Stimulated activated naive CD8-positive, alpha-beta T cell treated with anti-CD3 and anti-CD28 coated beads, Interleukin-15, amount 100 ng/mL, for 72 hours (primary cell): ENCODE measurements at regions not wholly inside any gene's neighbourhood (a gene's known extent, or its start where the extent isn't known, plus 50 kb on each side); places are given as distances from the start of the nearest gene placed in this dataset.

Source experiments
- ATAC-seq: fragments of 150-1000 bp; cut with Tn5 transposase; 2 replicates; pipeline ENCODE4 v1.10.0; 2021; ENCODE audit warnings: mild to moderate bottlenecking, moderate library complexity
- DNase-seq, 2 donors: peaks; one replicate each; pipeline ENCODE4 v3.0.0; 2021 to 2022
- H3K27ac Mint-ChIP-seq, 2 donors: one replicate each; pipeline ENCODE4 v1.8.0; 2022; ENCODE audit warnings: mild to moderate bottlenecking in 2 of 2, mixed read lengths in 2 of 2, moderate library complexity in 2 of 2
- H3K27me3 Mint-ChIP-seq: one replicate; pipeline ENCODE4 v1.8.0; 2022; ENCODE audit warnings: mixed read lengths
- H3K4me1 Mint-ChIP-seq: one replicate; pipeline ENCODE4 v1.8.0; 2022; ENCODE audit warnings: mild to moderate bottlenecking, mixed read lengths
- H3K4me3 Mint-ChIP-seq, 2 donors: one replicate each; pipeline ENCODE4 v1.8.0; 2022; ENCODE audit warnings: mild to moderate bottlenecking in 2 of 2, mixed read lengths in 2 of 2, moderate library complexity in 1 of 2
- H3K9me3 Mint-ChIP-seq, 2 donors: one replicate each; pipeline ENCODE4 v1.8.0; 2022; ENCODE audit warnings: mixed read lengths in 2 of 2

- Mint-ChIP-seq H3K27ac (no peak overlapping the region), H3K4me1 (no peaks in the 10 kb centered on the region), H3K27me3 (peaks cover 39% of the 10 kb centered on the region), H3K4me3 (no peak overlapping the region), H3K9me3 (no peaks in the 10 kb centered on the region)
- ATAC-seq (no peak), DNase-seq (no peak)
These were observed 462.8 kb upstream of the MEX3C start for GRCh38 chr18:51660188-51660715.

- no peak for ATAC-seq
These were observed 466.8 kb upstream of the MEX3C start for GRCh38 chr18:51664236-51664635.

GRCh38 chr18:51666763-51667191 is 469.3 kb upstream of the MEX3C start:
- Mint-ChIP-seq H3K9me3 (no peaks in the 10 kb centered on the region), H3K27me3 (peaks cover 51% of the 10 kb centered on the region), H3K4me3 (no peak overlapping the region), H3K4me1 (no peaks in the 10 kb centered on the region), H3K27ac (no peak overlapping the region)
- ATAC-seq (no peak), DNase-seq (no peak)

More at GRCh38 chr18:51664236-51664635, 466.8 kb upstream of the MEX3C start:
- Mint-ChIP-seq H3K4me3 (no peak overlapping the region), H3K4me1 (no peaks in the 10 kb centered on the region), H3K27me3 (peaks cover 41% of the 10 kb centered on the region), H3K9me3 (no peaks in the 10 kb centered on the region), H3K27ac (no peak overlapping the region)
- DNase-seq: no peak

DNA sequence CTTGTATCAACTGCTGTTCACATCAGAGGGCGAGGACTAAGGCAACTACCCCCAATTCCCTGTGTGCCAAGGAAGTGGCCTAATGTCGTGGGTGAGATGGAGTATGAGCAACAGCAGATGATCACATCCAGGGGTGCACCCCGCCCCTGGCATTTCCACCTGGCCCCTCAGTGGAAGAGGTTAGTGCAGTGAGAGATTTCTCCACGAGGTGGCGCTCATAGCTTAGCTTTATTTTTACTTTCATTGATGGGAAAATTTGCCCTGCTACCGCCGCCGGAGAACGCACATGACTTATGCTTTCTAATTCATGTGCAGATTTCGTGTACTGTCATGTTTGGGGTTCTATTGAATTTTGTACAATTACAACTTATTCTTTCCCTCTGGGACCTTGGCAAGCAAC is 470.6 kb upstream of the MEX3C start:
- ATAC-seq (peak; percentile 42), DNase-seq (peak; percentile 26 to 44)
- peaks cover 42% of the 10 kb centered on the region for H3K27me3 Mint-ChIP-seq
- no peaks in the 10 kb centered on the region for H3K9me3 Mint-ChIP-seq
- H3K4me3 Mint-ChIP-seq: no peak overlapping the region
- no peaks in the 10 kb centered on the region for H3K4me1 Mint-ChIP-seq
- no peak overlapping the region for H3K27ac Mint-ChIP-seq

DNA sequence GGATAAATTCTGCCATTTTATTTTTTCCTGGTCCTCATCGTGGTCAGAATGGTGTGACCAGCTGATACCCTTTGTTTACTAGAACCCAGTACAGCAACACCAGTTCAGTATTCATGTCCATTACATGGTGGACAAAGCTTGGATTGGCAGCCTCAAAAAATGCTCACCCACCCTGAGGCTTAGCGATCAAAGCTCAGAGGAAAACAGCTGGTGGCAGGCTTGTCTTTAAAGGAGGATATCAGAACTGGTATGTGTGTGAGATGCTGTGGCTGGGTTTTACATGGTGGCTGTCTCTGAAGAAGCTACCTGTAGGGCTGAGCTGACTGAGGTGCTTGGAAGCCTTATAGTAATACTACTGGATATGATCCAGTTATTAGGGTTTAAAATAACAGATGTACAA is 471.1 kb upstream of the MEX3C start:
- ATAC-seq (no peak), DNase-seq (no peak)
- H3K4me3 Mint-ChIP-seq: no peak overlapping the region
- peaks cover 42% of the 10 kb centered on the region for H3K27me3 Mint-ChIP-seq
- H3K4me1 Mint-ChIP-seq: no peaks in the 10 kb centered on the region
- H3K9me3 Mint-ChIP-seq: no peaks in the 10 kb centered on the region
- no peak overlapping the region for H3K27ac Mint-ChIP-seq

GRCh38 chr18:51686590-51686989 is 489.1 kb upstream of the MEX3C start:
- DNase-seq (no peak), ATAC-seq (no peak)
- Mint-ChIP-seq H3K4me3 (no peak overlapping the region), H3K27ac (no peak overlapping the region), H3K4me1 (no peaks in the 10 kb centered on the region), H3K9me3 (peaks cover 1 to 13% of the 10 kb centered on the region in 2 donors), H3K27me3 (no peaks in the 10 kb centered on the region)

DNA sequence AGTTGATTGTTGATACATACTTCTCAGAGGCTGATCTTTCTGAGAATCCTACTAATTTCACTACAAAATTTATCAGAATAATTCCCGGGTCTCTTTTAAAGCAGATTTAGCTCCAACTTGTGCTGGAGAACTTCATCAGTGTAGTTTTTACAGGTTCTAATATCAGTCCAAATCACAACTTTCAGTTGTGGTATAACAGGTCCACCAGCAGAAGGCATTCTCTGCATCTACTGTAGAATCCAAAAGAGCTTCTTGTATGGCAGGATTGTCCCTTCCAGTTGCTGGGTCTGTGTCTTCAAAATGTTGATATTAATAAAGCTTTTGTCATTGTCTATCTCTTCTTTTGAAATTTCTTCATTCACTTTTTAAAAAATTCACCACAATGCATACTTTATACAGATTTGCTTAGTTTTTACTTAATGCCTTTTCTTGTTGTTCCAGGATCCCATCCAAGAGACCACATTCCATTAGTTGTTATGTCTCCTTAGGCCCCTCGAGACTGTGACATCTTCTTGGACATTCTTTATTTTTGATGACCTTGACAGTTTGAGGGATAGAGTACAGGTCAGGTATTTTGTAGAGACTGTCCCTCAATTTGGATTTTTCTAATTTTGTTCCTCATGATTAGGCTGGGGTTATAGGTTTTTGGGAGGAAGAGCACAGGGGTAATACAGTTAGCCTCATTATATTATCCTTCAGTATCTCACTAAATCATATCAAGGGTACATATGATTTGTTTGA is 490.5 kb upstream of the MEX3C start:
- DNase-seq (no peak), ATAC-seq (no peak)
- Mint-ChIP-seq H3K4me1 (no peaks in the 10 kb centered on the region), H3K27ac (no peak overlapping the region), H3K27me3 (no peaks in the 10 kb centered on the region), H3K4me3 (no peak overlapping the region), H3K9me3 (no peaks in the 10 kb centered on the region)

GRCh38 chr18:51692612-51693011 is 495.1 kb upstream of the MEX3C start:
- H3K4me3 Mint-ChIP-seq: no peak overlapping the region
- no peak for DNase-seq
- H3K9me3 Mint-ChIP-seq: peaks cover 4 to 10% of the 10 kb centered on the region in 2 donors
- ATAC-seq: no peak
- H3K27me3 Mint-ChIP-seq: no peaks in the 10 kb centered on the region
- no peak overlapping the region for H3K27ac Mint-ChIP-seq
- H3K4me1 Mint-ChIP-seq: no peaks in the 10 kb centered on the region

DNA sequence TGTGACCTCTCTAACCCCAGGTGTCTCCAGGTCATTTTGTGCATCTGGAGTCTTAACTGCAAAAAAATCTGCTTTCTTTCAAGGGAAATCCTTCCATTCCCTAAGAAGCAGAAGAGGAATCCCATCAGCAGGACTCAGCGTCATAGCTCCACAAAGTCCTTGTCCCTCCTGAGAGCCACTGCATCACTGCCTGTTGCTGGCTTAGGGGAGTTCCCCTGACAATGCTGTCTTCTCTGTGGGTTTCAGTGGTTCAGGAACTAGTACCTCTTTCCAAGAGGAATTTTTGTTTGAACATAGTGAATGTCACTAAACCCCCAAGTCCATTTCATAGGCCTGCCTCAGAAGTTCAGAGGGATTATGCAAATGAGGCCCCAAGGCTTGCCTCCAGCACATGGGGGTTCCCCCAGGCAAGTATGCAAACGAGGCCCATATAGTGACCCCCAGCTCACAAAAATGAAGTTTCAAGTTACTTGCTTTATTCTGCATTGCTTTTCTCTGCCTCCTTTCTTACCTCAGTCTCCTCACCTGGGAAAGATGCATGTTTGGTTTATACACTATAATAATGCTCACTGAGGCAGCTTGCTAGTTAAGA is 513.9 kb upstream of the MEX3C start:
- Mint-ChIP-seq H3K4me3 (no peak overlapping the region), H3K4me1 (no peaks in the 10 kb centered on the region), H3K9me3 (peaks cover 15 to 41% of the 10 kb centered on the region in 2 donors), H3K27ac (no peak overlapping the region), H3K27me3 (no peaks in the 10 kb centered on the region)
- ATAC-seq (no peak), DNase-seq (no peak)

DNA sequence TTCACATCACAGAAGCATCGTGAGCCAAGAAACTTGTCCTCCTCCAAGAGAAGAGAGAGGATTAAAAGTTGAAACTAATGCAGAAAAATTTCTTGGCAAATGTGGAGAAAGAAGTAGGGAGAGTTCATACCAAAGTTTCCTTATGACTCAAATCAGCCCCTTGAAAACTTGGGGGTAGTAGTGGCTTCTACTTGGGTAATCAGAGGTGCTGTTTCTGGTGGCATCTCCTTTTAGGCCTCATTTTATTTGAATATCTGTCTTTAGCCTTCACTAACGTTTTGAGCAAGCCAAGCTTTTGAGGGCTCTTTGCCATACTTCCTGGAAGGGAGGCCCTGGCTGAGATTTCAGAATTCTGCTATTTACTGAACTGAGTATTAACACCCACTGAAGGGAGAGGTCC is 515.3 kb upstream of the MEX3C start:
- ATAC-seq (no peak), DNase-seq (no peak)
- no peak overlapping the region for H3K4me3 Mint-ChIP-seq
- no peaks in the 10 kb centered on the region for H3K4me1 Mint-ChIP-seq
- H3K9me3 Mint-ChIP-seq: peaks cover 4 to 27% of the 10 kb centered on the region in 2 donors
- H3K27ac Mint-ChIP-seq: no peak overlapping the region
- no peaks in the 10 kb centered on the region for H3K27me3 Mint-ChIP-seq

DNA sequence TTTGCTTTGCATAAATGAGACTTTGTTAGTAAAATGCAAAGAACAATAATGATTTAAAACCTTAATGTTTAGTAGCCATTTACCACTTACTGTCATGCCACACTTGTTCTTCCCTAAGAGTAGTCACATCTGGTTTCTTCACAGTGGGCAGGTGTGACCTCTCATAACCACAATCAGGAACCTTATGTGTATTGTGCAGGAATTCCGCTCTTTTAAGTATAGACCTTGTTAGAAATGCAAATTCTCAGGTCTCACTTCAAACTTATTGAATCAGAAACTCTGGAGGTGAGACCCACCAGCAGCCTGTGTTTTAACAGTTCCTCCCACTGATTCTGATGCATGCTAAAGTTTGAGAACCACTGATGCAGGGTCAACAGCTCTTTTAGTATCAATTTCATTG is 518.8 kb upstream of the MEX3C start:
- Mint-ChIP-seq H3K27me3 (no peaks in the 10 kb centered on the region), H3K4me3 (no peak overlapping the region), H3K27ac (no peak overlapping the region), H3K4me1 (no peaks in the 10 kb centered on the region), H3K9me3 (peaks cover 0 to 7% of the 10 kb centered on the region in 2 donors)
- no peak for DNase-seq
- no peak for ATAC-seq

GRCh38 chr18:51721388-51721787 is 523.9 kb upstream of the MEX3C start:
- no peaks in the 10 kb centered on the region for H3K27me3 Mint-ChIP-seq

GRCh38 chr18:51721996-51722395 is 524.5 kb upstream of the MEX3C start:
- Mint-ChIP-seq H3K27me3 (no peaks in the 10 kb centered on the region), H3K9me3 (no peaks in the 10 kb centered on the region), H3K4me3 (no peak overlapping the region), H3K4me1 (no peaks in the 10 kb centered on the region), H3K27ac (no peak overlapping the region)
- DNase-seq: no peak
- ATAC-seq: no peak

More at GRCh38 chr18:51721388-51721787, 523.9 kb upstream of the MEX3C start:
- Mint-ChIP-seq H3K4me3 (no peak overlapping the region), H3K27ac (no peak overlapping the region), H3K9me3 (no peaks in the 10 kb centered on the region), H3K4me1 (no peaks in the 10 kb centered on the region)
- DNase-seq (no peak), ATAC-seq (no peak)

GRCh38 chr18:51724790-51725721 is 527.6 kb upstream of the MEX3C start:
- Mint-ChIP-seq H3K27me3 (no peaks in the 10 kb centered on the region), H3K4me3 (no peak overlapping the region), H3K27ac (no peak overlapping the region), H3K4me1 (no peaks in the 10 kb centered on the region), H3K9me3 (no peaks in the 10 kb centered on the region)
- DNase-seq (no peak), ATAC-seq (no peak)

DNA sequence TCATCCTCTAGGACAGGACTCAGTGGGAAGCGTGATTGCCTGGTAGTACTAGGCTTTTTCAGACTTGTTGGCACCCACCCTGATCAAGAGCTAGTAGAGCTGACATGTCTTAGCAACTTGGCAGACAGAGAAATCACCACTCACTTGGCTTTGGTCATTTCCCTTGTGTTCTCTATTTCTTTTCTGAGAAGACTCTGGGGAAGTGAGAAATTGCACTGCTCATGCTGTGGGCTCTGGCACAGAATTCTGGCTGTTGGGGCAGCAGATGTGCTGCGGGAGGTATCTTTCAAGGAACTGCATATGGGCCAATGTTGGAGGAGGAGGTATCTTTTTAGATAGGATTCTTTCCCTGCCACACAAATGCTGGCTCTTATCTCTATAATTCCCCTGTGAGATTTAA is 529.1 kb upstream of the MEX3C start:
- H3K27me3 Mint-ChIP-seq: no peaks in the 10 kb centered on the region
- no peak for DNase-seq
- H3K9me3 Mint-ChIP-seq: no peaks in the 10 kb centered on the region
- no peaks in the 10 kb centered on the region for H3K4me1 Mint-ChIP-seq
- no peak for ATAC-seq
- H3K27ac Mint-ChIP-seq: no peak overlapping the region
- no peak overlapping the region for H3K4me3 Mint-ChIP-seq

- no peak overlapping the region for H3K27ac Mint-ChIP-seq
- ATAC-seq (no peak), DNase-seq (no peak)
These were observed 530.3 kb upstream of the MEX3C start for GRCh38 chr18:51727780-51728179.

More at GRCh38 chr18:51727780-51728179, 530.3 kb upstream of the MEX3C start:
- Mint-ChIP-seq H3K27me3 (no peaks in the 10 kb centered on the region), H3K9me3 (no peaks in the 10 kb centered on the region), H3K4me3 (no peak overlapping the region), H3K4me1 (no peaks in the 10 kb centered on the region)
